DMS153 treated with DMSO at 0.1 percent for 48 hours (cell line): ENCODE measurements at regions not wholly inside any gene's neighbourhood (a gene's known extent, or its start where the extent isn't known, plus 50 kb on each side); places are given as distances from the start of the nearest gene placed in this dataset.

Experiments used
- DNase-seq: peaks from one replicate; lab custom pipeline; 2025; ENCODE audit not compliant: unreplicated experiment; lab: John Stamatoyannopoulos, UW

- DNase-seq, result no peak
These were observed 997.0 kb downstream of the GRIK2 start for GRCh38 chr6:102390541-102390940.

DNA sequence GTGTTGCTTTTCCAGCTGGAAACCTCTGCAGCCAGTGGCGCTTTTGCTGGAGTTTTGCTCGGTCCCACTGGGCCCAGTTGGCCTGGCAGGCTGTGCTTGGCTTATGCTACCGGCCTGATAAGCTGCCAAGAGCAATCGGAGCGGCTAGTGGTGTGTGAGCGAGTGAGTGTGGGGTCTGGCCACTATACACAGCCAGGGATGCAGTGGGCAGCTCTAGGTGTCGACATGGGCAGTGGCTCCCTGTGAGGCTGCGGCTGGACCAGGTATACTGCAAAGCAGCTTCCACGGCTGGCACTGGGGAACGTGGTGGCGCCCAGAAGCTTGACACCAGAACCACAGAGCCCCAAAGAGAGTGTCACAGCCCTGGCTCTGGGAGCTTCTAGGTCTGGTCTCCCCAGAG, 996.5 kb downstream of the GRIK2 start:
- DNase-seq, result no peak

DNA sequence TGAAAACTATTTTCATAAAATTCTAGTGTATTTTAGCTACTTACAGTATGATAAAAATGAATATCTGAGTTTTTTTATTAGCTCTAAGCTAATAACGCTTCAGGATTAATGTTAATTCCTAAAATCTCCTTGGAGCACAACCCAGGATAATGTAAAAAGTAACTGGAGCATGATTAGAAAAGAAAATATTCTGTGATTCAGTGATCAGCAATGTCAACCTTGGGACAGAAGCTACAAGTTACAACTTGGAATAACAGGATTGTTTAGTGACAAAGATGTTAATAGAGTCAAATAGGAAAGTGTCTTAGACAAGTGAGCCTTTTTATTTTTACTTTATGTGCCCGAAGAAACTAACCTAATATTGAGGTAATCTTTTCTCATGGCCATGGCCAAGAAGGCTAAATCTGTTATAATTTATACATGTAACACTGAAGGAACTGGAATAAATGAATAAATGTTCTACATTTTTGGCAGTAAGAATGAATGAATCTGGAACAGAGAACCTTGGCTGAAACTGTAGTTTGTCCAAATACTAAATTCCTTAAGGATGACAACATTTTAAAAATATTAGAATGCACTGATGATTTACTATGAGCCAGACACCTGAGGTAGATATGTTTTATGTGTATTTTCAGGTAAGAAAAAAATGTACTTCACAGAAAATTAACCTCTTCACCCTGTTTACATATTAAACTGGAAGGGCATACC, 994.0 kb downstream of the GRIK2 start:
- DNase-seq, result no peak

GRCh38 chr6:102381203-102381602, 987.7 kb downstream of the GRIK2 start:
- no peak for DNase-seq

GRCh38 chr6:102356170-102356569, 962.7 kb downstream of the GRIK2 start:
- no peak for DNase-seq

GRCh38 chr6:102355578-102355977, 962.1 kb downstream of the GRIK2 start:
- no peak for DNase-seq

GRCh38 chr6:102352552-102352951, 959.0 kb downstream of the GRIK2 start:
- DNase-seq, result no peak

DNA sequence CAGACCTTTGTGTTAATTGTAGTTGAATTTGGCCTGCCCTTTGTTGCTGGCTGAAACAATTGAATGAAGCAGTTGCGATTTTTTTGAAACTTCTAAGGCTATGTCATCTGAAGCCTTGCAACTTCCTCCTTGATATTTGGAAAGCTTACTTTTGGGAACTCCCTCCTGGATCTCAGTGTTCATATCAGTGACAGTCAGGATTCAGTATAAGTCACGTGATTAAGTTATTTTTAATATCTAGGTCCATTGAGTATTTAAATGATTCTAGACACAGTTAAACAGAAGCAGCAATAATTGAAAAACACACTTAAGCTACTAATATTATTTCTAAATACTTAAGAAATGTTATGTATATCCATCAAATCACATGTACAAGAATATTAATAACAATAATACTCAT, 951.3 kb downstream of the GRIK2 start:
- no peak for DNase-seq

DNA sequence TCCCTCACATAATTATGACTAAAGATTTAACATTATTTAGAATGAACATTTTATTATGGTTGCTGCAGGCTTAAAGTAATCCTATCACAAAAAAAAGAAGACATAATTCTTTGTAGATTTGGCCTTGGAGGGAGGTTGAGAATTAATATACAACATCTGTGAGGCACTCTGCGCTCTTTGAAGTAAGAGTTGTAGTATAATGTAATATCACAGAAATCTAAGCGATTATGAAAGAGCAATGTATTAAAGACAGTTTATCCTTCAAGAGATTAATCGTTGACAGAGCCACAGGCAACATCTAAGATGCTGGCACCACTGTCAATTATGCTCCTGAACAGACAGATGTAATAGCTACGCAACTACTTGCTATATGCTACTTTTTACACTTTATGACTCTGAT, 946.8 kb downstream of the GRIK2 start:
- DNase-seq, result no peak

DNA sequence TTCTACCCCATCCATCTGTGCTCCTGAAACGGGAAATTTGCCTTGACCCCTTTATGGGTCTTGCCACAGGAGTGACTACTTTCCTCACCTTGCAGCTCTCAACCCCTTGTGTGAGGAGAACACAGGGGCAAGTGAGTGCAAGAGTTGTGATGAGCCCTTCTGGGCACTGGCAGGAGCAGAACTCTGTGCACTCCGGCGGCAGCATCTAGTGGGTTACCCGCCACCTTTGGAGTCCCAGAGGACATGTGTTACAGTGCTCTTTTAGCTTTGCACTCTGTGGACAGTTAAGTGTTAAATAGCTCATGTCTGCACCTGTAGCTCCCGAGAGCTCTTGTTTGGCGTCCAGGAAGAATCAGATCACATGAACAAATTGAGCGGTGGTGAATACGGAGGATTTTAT, 940.2 kb downstream of the GRIK2 start:
- no peak for DNase-seq

- no peak for DNase-seq
These were observed 934.3 kb downstream of the GRIK2 start for GRCh38 chr6:102327697-102328225.

DNA sequence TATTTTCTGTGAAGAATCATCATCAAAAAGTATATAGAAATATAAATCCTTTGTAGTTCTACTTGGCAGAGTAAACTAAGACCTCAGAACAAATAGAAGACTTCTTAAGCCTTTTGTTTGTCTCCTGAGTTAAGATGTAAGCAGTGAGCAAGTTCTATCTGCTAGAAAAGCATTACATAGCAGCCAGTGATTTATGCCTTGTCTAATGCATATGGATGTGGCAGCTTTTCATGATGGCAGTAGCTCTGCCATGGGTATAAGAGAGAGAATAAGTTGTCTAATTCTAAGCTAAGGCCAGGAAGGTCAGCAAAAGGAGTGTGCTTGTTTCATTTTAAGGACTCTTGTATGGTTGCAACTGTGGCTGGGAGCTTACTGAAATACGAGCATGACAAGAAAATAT, 920.2 kb downstream of the GRIK2 start:
- no peak for DNase-seq

- no peak for DNase-seq
These were observed 916.2 kb downstream of the GRIK2 start for GRCh38 chr6:102309700-102310099.

- no peak for DNase-seq
These were observed 906.8 kb downstream of the GRIK2 start for GRCh38 chr6:102300350-102300749.

- DNase-seq, result no peak
These were observed 904.5 kb downstream of the GRIK2 start for GRCh38 chr6:102298051-102298450.
